H1 (cell line): ENCODE measurements at regions not wholly inside any gene's neighbourhood (a gene's known extent, or its start where the extent isn't known, plus 50 kb on each side); places are given as distances from the start of the nearest gene placed in this dataset.

Experiments used
- CTCF ChIA-PET: fragments of 300-600 bp; sonication (Branson Sonifier 250); formaldehyde crosslinking; loops from one replicate; lab custom pipeline; 2021; ENCODE audit not compliant: partially characterized antibody; lab: Charles Lee
- POLR2A ChIA-PET: fragments of 300-600 bp; sonication (Branson Sonifier 250); formaldehyde crosslinking; loops from one replicate; lab custom pipeline; 2021; ENCODE audit warnings: inconsistent platforms; ENCODE audit not compliant: partially characterized antibody; lab: Charles Lee
- DNase-seq, 2 experiments: peaks; one replicate each; pipeline versions ENCODE4 v3.0.0 to v3.0.0-alpha.2; 2010 to 2022; ENCODE audit warnings: low spot score in 2 of 2, low read depth in 1 of 2, mixed read lengths in 1 of 2
- FAIRE-seq: peaks from 2 replicates; lab custom pipeline; 2011; peaks lifted over from hg19 to GRCh38; lab: Jason Lieb, UNC
- H2AFZ ChIP-seq: 2 replicates; pipeline ENCODE4 v1.8.1; 2012; ENCODE audit warnings: low read length, inconsistent platforms
- H2AK5ac ChIP-seq: 2 replicates; pipeline ENCODE4 v1.6.1; 2013; ENCODE audit warnings: low read depth, low read length
- H2BK120ac ChIP-seq: replicated peaks from 2 replicates; pipeline ENCODE3; 2013; ENCODE audit warnings: low read depth, low read length, inconsistent platforms
- H2BK12ac ChIP-seq: 2 replicates; pipeline ENCODE4 v1.6.1; 2013; ENCODE audit warnings: low read depth, low read length
- H2BK15ac ChIP-seq: 2 replicates; pipeline ENCODE4 v1.6.1; 2013; ENCODE audit warnings: low read length
- H2BK20ac ChIP-seq: 2 replicates; pipeline ENCODE4 v1.6.1; 2013; ENCODE audit warnings: low read length
- H2BK5ac ChIP-seq: 2 replicates; pipeline ENCODE4 v1.6.1; 2013; ENCODE audit warnings: low read depth, low read length
- H3K14ac ChIP-seq: 2 replicates; pipeline ENCODE4 v1.6.1; 2013; ENCODE audit warnings: inconsistent platforms; ENCODE audit not compliant: insufficient read length
- H3K18ac ChIP-seq: 2 replicates; pipeline ENCODE4 v1.6.1; 2013; ENCODE audit warnings: low read length; ENCODE audit errors: extremely low read depth
- H3K23ac ChIP-seq: 2 replicates; pipeline ENCODE4 v1.6.1; 2013; ENCODE audit warnings: inconsistent platforms; ENCODE audit not compliant: insufficient read length
- H3K23me2 ChIP-seq: 2 replicates; pipeline ENCODE4 v1.6.1; 2013; ENCODE audit warnings: low read depth, low read length
- H3K27ac ChIP-seq: 2 replicates; pipeline ENCODE4 v1.6.1; 2011; ENCODE audit warnings: low read depth, low read length, inconsistent platforms
- H3K27me3 ChIP-seq, 4 experiments: replicated peaks in 1 of 4; 1 replicate in 1 of 4; 2 replicates in 3 of 4; pipeline versions ENCODE4 v1.6.1 to v1.8.1; 2011 to 2013; ENCODE audit warnings: low read length in 3 of 4, mild to moderate bottlenecking in 3 of 4, inconsistent platforms in 2 of 4, mixed read lengths in 2 of 4, moderate library complexity in 1 of 4; ENCODE audit not compliant: control insufficient read depth in 3 of 4, insufficient read depth in 3 of 4; ENCODE audit errors: extremely low read depth in 1 of 4
- H3K36me3 ChIP-seq, 4 experiments: 2 replicates each; pipeline versions ENCODE4 v1.6.1 to v1.8.1; 2011 to 2013; ENCODE audit warnings: mild to moderate bottlenecking in 4 of 4, low read length in 3 of 4, moderate library complexity in 2 of 4, control low read depth in 1 of 4, inconsistent platforms in 1 of 4; ENCODE audit not compliant: insufficient read depth in 4 of 4, control insufficient read depth in 2 of 4
- H3K4ac ChIP-seq: replicated peaks from 2 replicates; pipeline ENCODE3; 2013; ENCODE audit warnings: low read length, low read depth, mixed read lengths, inconsistent platforms; ENCODE audit not compliant: insufficient read length
- H3K4me1 ChIP-seq, 4 experiments: replicated peaks in 1 of 4; 1 replicate in 1 of 4; 2 replicates in 3 of 4; pipeline versions ENCODE4 v1.6.1 to v1.8.1; 2011 to 2013; ENCODE audit warnings: low read length in 3 of 4, inconsistent platforms in 2 of 4, mixed read lengths in 1 of 4; ENCODE audit not compliant: insufficient read depth in 4 of 4, control insufficient read depth in 3 of 4
- H3K4me2 ChIP-seq, 2 experiments: 2 replicates each; pipeline versions ENCODE4 v1.6.1 to v1.8.1; 2011 to 2013; ENCODE audit warnings: low read depth in 2 of 2, low read length in 2 of 2, control low read depth in 1 of 2, inconsistent platforms in 1 of 2, mild to moderate bottlenecking in 1 of 2; ENCODE audit not compliant: insufficient read depth in 1 of 2
- H3K4me3 ChIP-seq, 4 experiments: fragments of 200-600, 300-600 bp in 1 of 4; sonication (generic), shearing (Covaris generic), sonication (Bioruptor Twin) in 1 of 4; 2 replicates each; pipeline versions ENCODE4 v1.5.1 to v1.8.1; 2011 to 2016; ENCODE audit warnings: low read length in 4 of 4, low read depth in 3 of 4, control low read depth in 2 of 4, inconsistent platforms in 2 of 4, mild to moderate bottlenecking in 2 of 4, mixed read lengths in 1 of 4, moderate library complexity in 1 of 4; ENCODE audit not compliant: insufficient read depth in 2 of 4; ENCODE audit errors: extremely low read depth in 1 of 4
- H3K56ac ChIP-seq: replicated peaks from 2 replicates; pipeline ENCODE3; 2013; ENCODE audit warnings: low read depth, mild to moderate bottlenecking, mixed read lengths, low read length, inconsistent platforms; ENCODE audit not compliant: insufficient read length
- H3K79me1 ChIP-seq: 2 replicates; pipeline ENCODE4 v1.6.1; 2013; ENCODE audit warnings: low read depth, low read length, control low read depth
- H3K79me2 ChIP-seq, 2 experiments: 2 replicates each; pipeline versions ENCODE4 v1.6.1 to v1.8.1; 2012 to 2013; ENCODE audit warnings: low read length in 2 of 2, mild to moderate bottlenecking in 2 of 2, inconsistent platforms in 1 of 2; ENCODE audit not compliant: insufficient read depth in 2 of 2, control insufficient read depth in 1 of 2
- H3K9ac ChIP-seq, 4 experiments: replicated peaks in 1 of 4; 1 replicate in 1 of 4; 2 replicates in 3 of 4; pipeline versions ENCODE4 v1.6.1 to v1.8.1; 2011 to 2013; ENCODE audit warnings: low read depth in 3 of 4, low read length in 3 of 4, control low read depth in 2 of 4, mild to moderate bottlenecking in 2 of 4, moderate library complexity in 2 of 4, inconsistent platforms in 1 of 4; ENCODE audit errors: extremely low read depth in 1 of 4
- H3K9me3 ChIP-seq, 2 experiments: 2 replicates each; pipeline versions ENCODE4 v1.6.1 to v1.8.1; 2012 to 2013; ENCODE audit warnings: mild to moderate bottlenecking in 2 of 2, moderate library complexity in 2 of 2, control low read depth in 1 of 2, inconsistent platforms in 1 of 2, low read depth in 1 of 2, low read length in 1 of 2, mixed read lengths in 1 of 2; ENCODE audit not compliant: insufficient read depth in 2 of 2
- H4K20me1 ChIP-seq, 2 experiments: replicated peaks in 1 of 2; 2 replicates each; pipeline versions ENCODE3 to v1.8.1; 2011 to 2013; ENCODE audit warnings: inconsistent platforms in 2 of 2, low read length in 2 of 2, mild to moderate bottlenecking in 1 of 2; ENCODE audit not compliant: insufficient read depth in 2 of 2, control insufficient read depth in 1 of 2
- H4K5ac ChIP-seq: 2 replicates; pipeline ENCODE4 v1.6.1; 2013; ENCODE audit warnings: low read length, low read depth, mixed read lengths, inconsistent platforms; ENCODE audit not compliant: insufficient read length
- H4K8ac ChIP-seq: 2 replicates; pipeline ENCODE4 v1.8.0; 2013; ENCODE audit warnings: mild to moderate bottlenecking, moderate library complexity, low read length, inconsistent platforms; ENCODE audit not compliant: insufficient read depth; ENCODE audit errors: extremely low read depth
- H4K91ac ChIP-seq: replicated peaks from 2 replicates; pipeline ENCODE3; 2013; ENCODE audit warnings: low read length, mixed read lengths, inconsistent platforms; ENCODE audit not compliant: insufficient read length
- ATF3 ChIP-seq: IDR thresholded peaks from 2 replicates; pipeline ENCODE4 v1.6.1; 2011; ENCODE audit warnings: low read depth, mild to moderate bottlenecking, low read length; ENCODE audit not compliant: insufficient read depth
- BACH1 ChIP-seq: IDR thresholded peaks from 2 replicates; pipeline ENCODE4 v1.6.1; 2012; ENCODE audit warnings: low read length, improper control_type of control experiment
- BRCA1 ChIP-seq: IDR thresholded peaks from 2 replicates; pipeline ENCODE4 v1.6.1; 2012; ENCODE audit warnings: low read depth, low read length, improper control_type of control experiment
- CTBP2 ChIP-seq: IDR thresholded peaks from 2 replicates; pipeline ENCODE4 v1.7.0; 2011; ENCODE audit warnings: borderline replicate concordance, mild to moderate bottlenecking, moderate library complexity, mixed read lengths, low read length; ENCODE audit not compliant: insufficient read depth, insufficient read length
- HDAC6 ChIP-seq: IDR thresholded peaks from one replicate; pipeline ENCODE4 v1.7.1; 2012; ENCODE audit warnings: low read depth, mild to moderate bottlenecking, inconsistent platforms, low read length, moderate library complexity
- MAFK ChIP-seq: IDR thresholded peaks from 2 replicates; pipeline ENCODE4 v1.6.1; 2012; ENCODE audit warnings: low read depth, mild to moderate bottlenecking, improper control_type of control experiment, low read length
- POLR2AphosphoS5 ChIP-seq: IDR thresholded peaks from 2 replicates; pipeline ENCODE4 v1.6.1; 2011; ENCODE audit warnings: low read depth, low read length
- RAD21 ChIP-seq, 2 experiments: IDR thresholded peaks in 1 of 2; conservative IDR thresholded peaks in 1 of 2; 2 replicates each; pipeline ENCODE4 v1.6.1; 2011; ENCODE audit warnings: low read depth in 2 of 2, low read length in 2 of 2, improper control_type of control experiment in 1 of 2, inconsistent platforms in 1 of 2, mild to moderate bottlenecking in 1 of 2, moderate library complexity in 1 of 2
- RNF2 ChIP-seq: fragments of 200-900, 300-1000 bp; sonication (generic); IDR thresholded peaks from 2 replicates; pipeline ENCODE4 v1.7.1; 2016; ENCODE audit warnings: borderline replicate concordance, low read depth, mild to moderate bottlenecking, antibody characterized with exemption, low read length; ENCODE audit not compliant: poor library complexity, severe bottlenecking; ENCODE audit errors: missing control alignments
- SP4 ChIP-seq: IDR thresholded peaks from 2 replicates; pipeline ENCODE4 v1.6.1; 2012; ENCODE audit warnings: low read length, inconsistent platforms
- YY1 ChIP-seq: IDR thresholded peaks from 2 replicates; pipeline ENCODE4 v1.6.1; 2011; ENCODE audit warnings: low read depth, mild to moderate bottlenecking, low read length
- WGBS, 2 experiments: shearing (Covaris generic) in 1 of 2; methylation state at CpG; one replicate each; pipeline versions ENCODE4 v1.1.6 to v1.1.7; 2013 to 2015; ENCODE audit warnings: low lambda C conversion rate in 2 of 2, mixed read lengths in 2 of 2, inconsistent platforms in 1 of 2, low coverage in 1 of 2, missing lambda C conversion rate in 1 of 2; ENCODE audit not compliant: insufficient replicate concordance in 2 of 2, insufficient coverage in 1 of 2, insufficient read length in 1 of 2; ENCODE audit errors: extremely low coverage in 1 of 2, missing lambda C conversion rate in 1 of 2; 5-methylcytosine and 5-hydroxymethylcytosine counted together
- TF ChIP-seq, protein P1 (sequence below): IDR thresholded peaks from 2 replicates; pipeline ENCODE4 v1.6.1; 2012; ENCODE audit warnings: inconsistent platforms

DNA sequence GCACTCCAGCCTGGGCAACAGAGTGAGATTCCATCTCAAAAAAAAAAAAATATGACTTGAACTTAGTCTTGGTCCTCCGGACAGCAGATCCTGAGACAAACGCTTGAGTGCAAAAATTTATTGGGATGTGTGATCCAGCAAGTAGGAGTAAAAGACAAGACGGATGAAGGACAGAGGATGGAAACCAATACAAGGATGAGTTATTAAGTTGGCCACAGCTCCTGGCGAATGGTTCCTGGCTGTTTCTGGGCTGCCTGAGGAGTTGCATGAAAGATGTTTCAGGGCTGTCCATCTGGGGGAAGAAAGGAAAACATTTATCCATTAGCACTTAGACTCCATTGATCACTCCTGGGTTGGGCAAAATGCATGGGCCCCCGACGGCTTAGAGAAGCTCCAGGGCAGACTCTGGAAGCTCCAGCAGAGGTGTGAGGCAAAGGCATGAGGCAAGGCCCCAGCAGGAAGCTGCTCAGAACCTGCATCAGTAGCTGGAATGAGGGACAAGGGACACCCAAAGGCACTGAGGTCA, 98.3 kb upstream of the ZNF438 start:
- no peak overlapping the region for H2BK120ac ChIP-seq
- no peak overlapping the region for H3K23ac ChIP-seq
- H3K4ac ChIP-seq = no peak overlapping the region
- no peaks in the 10 kb centered on the region for H3K79me1 ChIP-seq
- no peak overlapping the region; the same call in 1 of the 2 replicates for H2BK5ac ChIP-seq
- H3K56ac ChIP-seq = no peak overlapping the region
- DNase-seq (peak in 1 of 2 experiments; percentile 34), FAIRE-seq (no peak)
- peak overlapping the region; percentile 62; the same call in 1 of the 2 replicates for H2BK15ac ChIP-seq
- 91% methylated on average over 6 of the region's 6 CpGs; no CpG with 5 or more reads in 1 of the 2 experiments for WGBS, 2 experiments
- H3K4me3 ChIP-seq = no peak overlapping the region
- H3K23me2 ChIP-seq = peaks cover 5% of the 10 kb centered on the region; the same call in 1 of the 2 replicates
- no peak overlapping the region for H3K4me2 ChIP-seq
- H4K91ac ChIP-seq = no peak overlapping the region
- H3K4me1 ChIP-seq = peaks cover 3 to 14% (median 8%) of the 10 kb centered on the region in 4 experiments
- H4K20me1 ChIP-seq = no peaks in the 10 kb centered on the region
- no peak overlapping the region for H2AFZ ChIP-seq
- H2AK5ac ChIP-seq = no peak overlapping the region
- H2BK20ac ChIP-seq = no peak overlapping the region
- no peaks in the 10 kb centered on the region; a peak in 1 of 8 replicates for H3K36me3 ChIP-seq
- H3K27me3 ChIP-seq = peaks cover 0 to 10% (median 0%) of the 10 kb centered on the region in 4 experiments; a peak in 1 of 7 replicates
- H3K27ac ChIP-seq = no peak overlapping the region
- no peak overlapping the region for H4K8ac ChIP-seq
- H4K5ac ChIP-seq = no peak overlapping the region
- ChIA-PET CTCF (interaction anchor here (0.6 to 1.4 kb wide), 3 partner anchors 30 to 57 kb away, joined by 3 to 5 read pairs (median 3); no protein-coding TSS in a partner anchor), POLR2A (no interaction called here)
- no peak overlapping the region for H2BK12ac ChIP-seq
- H3K79me2 ChIP-seq = no peaks in the 10 kb centered on the region
- no peak overlapping the region for H3K9ac ChIP-seq
- no peaks in the 10 kb centered on the region for H3K9me3 ChIP-seq
- H3K14ac ChIP-seq = no peak overlapping the region
- no peak overlapping the region for H3K18ac ChIP-seq
- no peak for TF ChIP-seq ATF3
- TF ChIP-seq BRCA1 = no peak
- TF ChIP-seq RAD21 (IDR thresholded peaks at IDR 0.05 in 1 of 2, conservative IDR thresholded peaks at IDR 0.05 in 1 of 2; ENCODE audit: low read depth in 2 of 2, low read length in 2 of 2) = no peak
- TF ChIP-seq, protein P1, sequence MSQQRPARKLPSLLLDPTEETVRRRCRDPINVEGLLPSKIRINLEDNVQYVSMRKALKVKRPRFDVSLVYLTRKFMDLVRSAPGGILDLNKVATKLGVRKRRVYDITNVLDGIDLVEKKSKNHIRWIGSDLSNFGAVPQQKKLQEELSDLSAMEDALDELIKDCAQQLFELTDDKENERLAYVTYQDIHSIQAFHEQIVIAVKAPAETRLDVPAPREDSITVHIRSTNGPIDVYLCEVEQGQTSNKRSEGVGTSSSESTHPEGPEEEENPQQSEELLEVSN = no peak
- TF ChIP-seq POLR2AphosphoS5 = no peak
- no peak for TF ChIP-seq SP4
- TF ChIP-seq RNF2 = no peak
- TF ChIP-seq MAFK = no peak
- TF ChIP-seq YY1 = no peak
- TF ChIP-seq HDAC6 = no peak
- no peak for TF ChIP-seq BACH1
- TF ChIP-seq CTBP2 = no peak
